SU-DHL-6 (cell line): ENCODE measurements at regions not wholly inside any gene's neighbourhood (a gene's known extent, or its start where the extent isn't known, plus 50 kb on each side); places are given as distances from the start of the nearest gene placed in this dataset.
"Not testable (repeated sequence)": the region's sequence is repeated elsewhere in the genome, so short reads cannot be mapped to it uniquely, and the experiment has no call there.

ENCODE experiments used
- H2AFZ ChIP-seq: fragments of 200-600 bp; sonication (generic); 2 replicates; pipeline ENCODE4 v1.6.1; 2014; ENCODE audit warnings: low read depth, mild to moderate bottlenecking, moderate library complexity, mixed read lengths, antibody characterized with exemption, low read length; ENCODE audit not compliant: severe bottlenecking
- H3F3A ChIP-seq: fragments of 200-600 bp; shearing (Covaris generic); 2 replicates; pipeline ENCODE4 v1.6.0; 2016; ENCODE audit warnings: antibody characterized with exemption, mild to moderate bottlenecking; ENCODE audit not compliant: insufficient read depth
- H3K27ac ChIP-seq: fragments of 200-600 bp; sonication (generic); 2 replicates; pipeline ENCODE4 v1.5.1; 2016; ENCODE audit warnings: low read depth, mild to moderate bottlenecking, low read length, moderate library complexity, mixed read lengths
- H3K27me3 ChIP-seq: fragments of 200-600 bp; sonication (generic), shearing (Covaris generic); 2 replicates; pipeline ENCODE4 v1.6.0; 2014; ENCODE audit warnings: mild to moderate bottlenecking, low read length
- H3K36me3 ChIP-seq: fragments of 200-600 bp; sonication (generic); 2 replicates; pipeline ENCODE4 v1.6.1; 2014; ENCODE audit warnings: mild to moderate bottlenecking, low read length, mixed read lengths
- H3K4me2 ChIP-seq: fragments of 300-600, 200-600 bp; shearing (Covaris generic), sonication (generic); 2 replicates; pipeline ENCODE4 v1.6.0; 2014; ENCODE audit warnings: low read length, low read depth, mild to moderate bottlenecking; ENCODE audit not compliant: poor library complexity, severe bottlenecking
- H3K4me3 ChIP-seq: fragments of 200-600 bp; sonication (generic); 2 replicates; pipeline ENCODE4 v1.5.1; 2014; ENCODE audit warnings: antibody characterized with exemption, low read length, mild to moderate bottlenecking, mixed read lengths; ENCODE audit not compliant: insufficient read depth, poor library complexity, severe bottlenecking
- H3K79me2 ChIP-seq: fragments of 200-600 bp; sonication (generic); 2 replicates; pipeline ENCODE4 v1.6.1; 2014; ENCODE audit warnings: mild to moderate bottlenecking, low read length, moderate library complexity; ENCODE audit not compliant: insufficient read depth
- H3K9ac ChIP-seq: fragments of 200-600 bp; sonication (generic); 2 replicates; pipeline ENCODE4 v1.7.0; 2014; ENCODE audit warnings: mild to moderate bottlenecking, low read length
- H3K9me2 ChIP-seq: fragments of 200-600 bp; sonication (generic); replicated peaks from 2 replicates; pipeline ENCODE4 v1.6.1; 2014; ENCODE audit warnings: low read length; ENCODE audit not compliant: insufficient read depth
- H3K9me3 ChIP-seq: fragments of 200-600 bp; sonication (generic); 2 replicates; pipeline ENCODE4 v1.6.1; 2014; ENCODE audit warnings: low read length, mixed read lengths; ENCODE audit not compliant: insufficient read depth
- H4K20me1 ChIP-seq: fragments of 200-600 bp; sonication (generic); 2 replicates; pipeline ENCODE4 v1.6.1; 2014; ENCODE audit warnings: low read depth, mild to moderate bottlenecking, antibody characterized with exemption, low read length, moderate library complexity, mixed read lengths
- EZH2phosphoT487 ChIP-seq: fragments of 200-600 bp; sonication (generic), shearing (Covaris generic); conservative IDR thresholded peaks from 2 replicates; pipeline ENCODE4 v1.6.1; 2018; ENCODE audit warnings: mild to moderate bottlenecking, antibody characterized with exemption, low read length, moderate library complexity, mixed read lengths
- TF ChIP-seq, protein P1 (sequence below): fragments of 200-600 bp; sonication (generic); IDR thresholded peaks from one replicate; pipeline ENCODE4 v1.5.1; 2017; ENCODE audit warnings: antibody characterized with exemption, mild to moderate bottlenecking, low read length, moderate library complexity; ENCODE audit not compliant: insufficient read depth, poor library complexity, severe bottlenecking

DNA sequence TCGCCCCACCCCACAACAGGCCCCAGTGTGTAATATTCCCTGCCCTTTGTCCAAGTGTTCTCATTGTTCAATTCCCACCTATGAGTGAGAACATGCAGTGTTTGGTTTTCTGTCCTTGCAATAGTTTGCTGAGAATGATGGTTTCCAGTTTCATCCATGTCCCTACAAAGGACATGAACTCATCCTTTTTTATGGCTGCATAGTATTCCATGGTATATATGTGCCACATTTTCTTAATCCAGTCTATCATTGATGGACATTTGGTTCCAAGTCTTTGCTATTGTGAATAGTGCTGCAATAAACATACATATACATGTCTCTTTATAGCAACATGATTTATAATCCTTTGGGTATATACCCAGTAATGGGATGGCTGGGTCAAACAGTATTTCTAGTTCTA, 132.7 kb downstream of the SNX10 start:
- H2AFZ ChIP-seq, H3K27me3 ChIP-seq, H3K9me2 ChIP-seq, H3K9me3 ChIP-seq, H3K79me2 ChIP-seq, H3F3A ChIP-seq, H4K20me1 ChIP-seq, H3K27ac ChIP-seq, H3K36me3 ChIP-seq, H3K4me3 ChIP-seq, H3K4me2 ChIP-seq, H3K9ac ChIP-seq: not testable (repeated sequence)

DNA sequence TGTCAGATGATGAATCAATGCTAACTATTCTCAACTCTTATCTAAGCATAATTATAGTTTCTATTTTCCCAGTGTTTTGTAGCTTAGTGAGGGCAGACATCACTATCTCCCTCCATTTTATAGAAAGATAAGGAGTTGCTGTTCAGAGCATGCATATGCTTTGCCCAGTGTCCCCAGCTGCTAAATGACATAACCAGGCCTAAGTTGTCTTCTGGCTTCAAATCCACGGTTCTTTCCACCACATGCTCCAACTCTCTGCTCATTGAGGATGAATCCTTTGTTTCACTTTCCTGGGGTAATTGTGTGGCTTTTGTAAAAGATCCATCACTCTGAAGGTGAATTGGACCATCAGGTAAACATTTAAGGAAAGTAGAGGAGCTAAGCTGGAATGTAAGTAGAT, 134.0 kb downstream of the SNX10 start:
- no peaks in the 10 kb centered on the region for H3K27me3 ChIP-seq
- no peaks in the 10 kb centered on the region for H4K20me1 ChIP-seq
- no peaks in the 10 kb centered on the region for H3F3A ChIP-seq
- no peaks in the 10 kb centered on the region for H3K36me3 ChIP-seq
- no peak overlapping the region for H2AFZ ChIP-seq
- no peak overlapping the region for H3K4me3 ChIP-seq
- H3K79me2 ChIP-seq, result no peaks in the 10 kb centered on the region
- no peak overlapping the region for H3K4me2 ChIP-seq
- H3K9ac ChIP-seq, result no peak overlapping the region
- H3K27ac ChIP-seq, result no peak overlapping the region
- no peak for TF ChIP-seq EZH2phosphoT487
- TF ChIP-seq, protein P1, sequence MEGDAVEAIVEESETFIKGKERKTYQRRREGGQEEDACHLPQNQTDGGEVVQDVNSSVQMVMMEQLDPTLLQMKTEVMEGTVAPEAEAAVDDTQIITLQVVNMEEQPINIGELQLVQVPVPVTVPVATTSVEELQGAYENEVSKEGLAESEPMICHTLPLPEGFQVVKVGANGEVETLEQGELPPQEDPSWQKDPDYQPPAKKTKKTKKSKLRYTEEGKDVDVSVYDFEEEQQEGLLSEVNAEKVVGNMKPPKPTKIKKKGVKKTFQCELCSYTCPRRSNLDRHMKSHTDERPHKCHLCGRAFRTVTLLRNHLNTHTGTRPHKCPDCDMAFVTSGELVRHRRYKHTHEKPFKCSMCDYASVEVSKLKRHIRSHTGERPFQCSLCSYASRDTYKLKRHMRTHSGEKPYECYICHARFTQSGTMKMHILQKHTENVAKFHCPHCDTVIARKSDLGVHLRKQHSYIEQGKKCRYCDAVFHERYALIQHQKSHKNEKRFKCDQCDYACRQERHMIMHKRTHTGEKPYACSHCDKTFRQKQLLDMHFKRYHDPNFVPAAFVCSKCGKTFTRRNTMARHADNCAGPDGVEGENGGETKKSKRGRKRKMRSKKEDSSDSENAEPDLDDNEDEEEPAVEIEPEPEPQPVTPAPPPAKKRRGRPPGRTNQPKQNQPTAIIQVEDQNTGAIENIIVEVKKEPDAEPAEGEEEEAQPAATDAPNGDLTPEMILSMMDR, result no peak
- H3K9me2 ChIP-seq, result no peaks in the 10 kb centered on the region
- no peaks in the 10 kb centered on the region for H3K9me3 ChIP-seq

DNA sequence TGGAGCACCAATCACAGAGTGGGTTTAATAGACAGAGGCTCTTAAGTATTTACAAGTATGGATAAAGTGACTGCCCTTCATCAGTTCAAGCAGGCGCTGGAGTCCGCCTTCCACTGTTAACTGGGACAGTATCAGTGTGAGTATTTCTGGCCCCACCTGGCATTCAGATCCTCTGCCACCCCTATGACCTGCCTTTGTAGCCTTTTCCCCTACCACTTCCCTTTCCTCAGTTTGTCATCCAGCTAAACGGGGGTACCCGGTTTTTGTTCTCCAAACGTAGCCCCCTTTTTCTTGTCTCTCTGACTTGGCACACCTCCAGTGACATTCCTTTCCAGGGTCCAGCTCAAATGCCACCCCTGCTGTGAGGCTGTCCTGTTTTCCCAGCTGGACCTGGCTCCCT, 134.4 kb downstream of the SNX10 start:
- H2AFZ ChIP-seq, result no peak overlapping the region
- TF ChIP-seq, protein P1, result no peak
- TF ChIP-seq EZH2phosphoT487, result no peak

DNA sequence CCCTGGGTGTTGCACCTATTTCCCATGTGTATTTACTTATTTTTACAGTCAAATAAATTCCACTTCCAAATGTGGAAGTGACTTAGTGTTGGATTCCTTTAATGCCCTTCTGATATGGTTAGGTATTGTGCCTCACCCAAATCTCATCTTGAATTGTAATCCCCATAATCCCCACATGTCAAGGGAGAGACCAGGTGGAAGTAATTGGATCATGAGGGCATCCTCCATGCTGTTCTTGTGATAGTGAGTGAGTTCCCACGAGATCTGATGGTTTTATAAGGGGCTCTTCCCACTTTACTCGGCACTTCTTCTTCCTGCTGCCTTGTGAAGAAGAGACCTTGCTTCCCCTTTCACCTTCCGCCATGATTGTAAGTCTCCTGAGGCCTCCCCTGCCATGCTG, 136.9 kb downstream of the SNX10 start:
- Histone ChIP-seq H4K20me1 (no peaks in the 10 kb centered on the region), H3K9me2 (no peaks in the 10 kb centered on the region), H3K4me2 (no peak overlapping the region), H3K27me3 (no peaks in the 10 kb centered on the region), H3K79me2 (no peaks in the 10 kb centered on the region), H3K36me3 (no peaks in the 10 kb centered on the region), H3K9ac (no peak overlapping the region), H2AFZ (no peak overlapping the region), H3F3A (no peaks in the 10 kb centered on the region), H3K9me3 (no peaks in the 10 kb centered on the region), H3K4me3 (no peak overlapping the region), H3K27ac (no peak overlapping the region)
- TF ChIP-seq, protein P1, result no peak
- TF ChIP-seq EZH2phosphoT487, result no peak

More for the DNA sequence above, 134.4 kb downstream of the SNX10 start:
- no peak overlapping the region for H3K4me2 ChIP-seq
- no peaks in the 10 kb centered on the region for H3K36me3 ChIP-seq
- no peaks in the 10 kb centered on the region for H3K79me2 ChIP-seq
- H3K4me3 ChIP-seq, result no peak overlapping the region
- no peaks in the 10 kb centered on the region for H3K27me3 ChIP-seq
- no peaks in the 10 kb centered on the region for H4K20me1 ChIP-seq
- H3K9me2 ChIP-seq, result no peaks in the 10 kb centered on the region
- H3K9ac ChIP-seq, result no peak overlapping the region
- H3K27ac ChIP-seq, result no peak overlapping the region
- H3K9me3 ChIP-seq, result no peaks in the 10 kb centered on the region
- no peaks in the 10 kb centered on the region for H3F3A ChIP-seq
